Coronary artery (tissue), 2 donors: ENCODE measurements at regions not wholly inside any gene's neighbourhood (a gene's known extent, or its start where the extent isn't known, plus 50 kb on each side); places are given as distances from the start of the nearest gene placed in this dataset.

Source experiments
- DNase-seq: peaks from one replicate; pipeline ENCODE4 v3.0.0-alpha.2; 2017; ENCODE audit warnings: low spot score
- H3K27ac ChIP-seq, 2 donors: fragments of 200-600 bp; sonication (generic); one replicate each; pipeline ENCODE4 v1.5.1; 2016 to 2019
- H3K4me3 ChIP-seq: fragments of 200-600 bp; sonication (generic); 2 replicates; pipeline ENCODE4 v1.5.1; 2016; ENCODE audit warnings: mild to moderate bottlenecking, moderate library complexity
- CTCF ChIP-seq: fragments of 200-600 bp; sonication (generic); IDR thresholded peaks from one replicate; pipeline ENCODE4 v1.5.1; 2019; ENCODE audit warnings: antibody characterized with exemption

- DNase-seq, result no peak
- Histone ChIP-seq H3K4me3 (no peak overlapping the region), H3K27ac (no peak overlapping the region)
- TF ChIP-seq CTCF, result no peak
Measured at GRCh38 chr18:40366521-40366920, 1588.5 kb upstream of the PIK3C3 start.

DNA sequence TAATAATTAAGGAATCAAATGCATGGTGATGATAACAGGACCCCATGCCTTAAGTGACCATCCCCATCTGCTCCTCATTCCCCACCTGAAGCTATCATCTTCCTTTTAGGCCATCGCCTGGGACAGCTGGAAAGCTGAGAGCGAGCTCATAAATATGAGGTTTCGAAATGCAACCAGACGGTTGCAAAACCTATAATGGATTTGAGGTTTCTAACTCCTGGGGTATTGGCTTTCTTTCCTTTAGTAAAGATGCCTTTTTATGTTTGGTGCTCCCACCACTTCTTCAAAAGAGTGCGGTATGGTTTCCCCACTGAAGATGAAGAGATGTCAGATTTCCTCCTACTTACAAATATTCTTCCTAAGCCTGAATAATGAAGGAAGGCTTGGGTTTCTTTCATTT lies 1589.5 kb upstream of the PIK3C3 start:
- H3K27ac ChIP-seq, result no peak overlapping the region
- TF ChIP-seq CTCF, result no peak
- H3K4me3 ChIP-seq, result no peak overlapping the region
- DNase-seq, result no peak

GRCh38 chr18:40360558-40360957 lies 1594.5 kb upstream of the PIK3C3 start:
- no peak overlapping the region for H3K4me3 ChIP-seq
- TF ChIP-seq CTCF, result no peak
- H3K27ac ChIP-seq, result no peak overlapping the region
- no peak for DNase-seq

DNA sequence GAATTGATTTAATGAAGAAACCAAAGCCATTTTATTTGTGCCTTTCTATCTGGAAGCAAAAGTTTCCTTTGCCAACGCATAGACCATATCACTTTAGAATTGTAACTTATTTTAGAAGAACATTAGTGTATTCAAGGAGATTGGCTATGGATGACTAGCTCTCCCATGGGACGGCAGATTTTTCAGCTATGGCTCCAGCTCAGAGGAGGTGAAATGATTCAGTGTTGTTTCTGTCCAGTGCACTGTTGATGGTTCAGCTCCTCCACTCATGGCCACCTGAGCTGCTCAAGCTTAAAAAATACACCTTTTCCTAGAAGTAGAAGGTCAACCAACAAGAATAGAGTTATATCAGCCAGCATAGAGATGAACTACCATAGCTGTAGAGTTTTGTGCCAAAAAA lies 1597.5 kb upstream of the PIK3C3 start:
- Histone ChIP-seq H3K27ac (no peak overlapping the region), H3K4me3 (no peak overlapping the region)
- DNase-seq, result no peak
- no peak for TF ChIP-seq CTCF

- Histone ChIP-seq H3K4me3 (no peak overlapping the region), H3K27ac (no peak overlapping the region)
- DNase-seq, result no peak
- no peak for TF ChIP-seq CTCF
Measured at GRCh38 chr18:40356168-40356567, 1598.9 kb upstream of the PIK3C3 start.

DNA sequence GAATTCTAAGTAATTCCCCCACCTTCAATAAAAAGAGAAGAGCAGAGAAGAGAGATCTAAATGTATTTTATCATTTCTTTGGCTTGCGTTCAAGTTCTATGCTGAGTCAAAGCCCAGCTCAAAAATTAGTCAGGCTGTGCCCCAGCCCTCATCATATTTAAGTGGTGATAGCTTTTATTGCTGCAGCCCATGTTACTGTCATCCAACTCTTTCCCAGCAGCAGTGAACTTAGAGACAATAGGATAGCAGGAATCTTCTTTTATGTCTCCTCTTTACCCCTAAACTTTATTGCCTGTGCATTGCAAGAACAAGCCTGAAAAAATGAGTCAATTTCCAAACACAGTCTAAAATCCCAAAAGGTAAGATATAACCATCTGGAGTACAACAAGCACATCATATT lies 1599.3 kb upstream of the PIK3C3 start:
- DNase-seq, result no peak
- TF ChIP-seq CTCF, result no peak
- H3K4me3 ChIP-seq, result no peak overlapping the region
- no peak overlapping the region for H3K27ac ChIP-seq

GRCh38 chr18:40348196-40348595 lies 1606.8 kb upstream of the PIK3C3 start:
- TF ChIP-seq CTCF, result no peak
- no peak overlapping the region for H3K4me3 ChIP-seq
- H3K27ac ChIP-seq, result no peak overlapping the region
- no peak for DNase-seq
